IMR-90 (cell line): ENCODE measurements at regions not wholly inside any gene's neighbourhood (a gene's known extent, or its start where the extent isn't known, plus 50 kb on each side); places are given as distances from the start of the nearest gene placed in this dataset.

Experiments used
- ATAC-seq: fragments of 200-7000 bp; cut with Tn5 transposase; 2 replicates; pipeline ENCODE4 v1.9.1; 2020; ENCODE audit warnings: low read depth, mild to moderate bottlenecking, moderate library complexity
- BruUV-seq: library from RNA; stranded (reverse); fragments of 400-500 nt; replicated peaks from 2 replicates; lab custom pipeline; 2021; lab: Mats Ljungman, UMichigan
- CTCF ChIA-PET: fragments of 300-600 bp; formaldehyde crosslinking; extraction: SDS; loops from one replicate; lab custom pipeline; 2021; ENCODE audit warnings: antibody characterized with exemption; lab: Yijun Ruan, JAX
- POLR2A ChIA-PET: fragments of 300-600 bp; sonication (Branson Sonifier 250); formaldehyde crosslinking; loops from one replicate; lab custom pipeline; 2022; ENCODE audit warnings: antibody characterized with exemption; ENCODE audit not compliant: unreplicated experiment; lab: Charles Lee
- DNase-seq: peaks from one replicate; pipeline ENCODE4 v3.0.0; 2013
- H2AFZ ChIP-seq: replicated peaks from 2 replicates; pipeline ENCODE3; 2013; ENCODE audit warnings: low read length, mild to moderate bottlenecking; ENCODE audit not compliant: poor library complexity
- H2AK5ac ChIP-seq: 2 replicates; pipeline ENCODE4 v1.6.1; 2013; ENCODE audit warnings: low read depth, low read length, inconsistent platforms
- H2AK9ac ChIP-seq: replicated peaks from 2 replicates; pipeline ENCODE3; 2013; ENCODE audit warnings: mild to moderate bottlenecking, low read depth, low read length, moderate library complexity; ENCODE audit not compliant: poor library complexity
- H2BK120ac ChIP-seq: 2 replicates; pipeline ENCODE4 v1.6.1; 2013; ENCODE audit warnings: low read depth, low read length, inconsistent platforms
- H2BK15ac ChIP-seq: 3 replicates; pipeline ENCODE4 v1.6.1; 2013; ENCODE audit warnings: low read depth, low read length, inconsistent platforms
- H2BK20ac ChIP-seq: 2 replicates; pipeline ENCODE4 v1.6.1; 2013; ENCODE audit warnings: low read depth, mild to moderate bottlenecking, inconsistent platforms, low read length, moderate library complexity
- H2BK5ac ChIP-seq: 2 replicates; pipeline ENCODE4 v1.6.1; 2013; ENCODE audit warnings: mild to moderate bottlenecking, low read depth, low read length, inconsistent platforms; ENCODE audit not compliant: poor library complexity, severe bottlenecking
- H3K14ac ChIP-seq: replicated peaks from 2 replicates; pipeline ENCODE4 v1.6.1; 2013; ENCODE audit warnings: low read depth, low read length, inconsistent platforms
- H3K18ac ChIP-seq: 2 replicates; pipeline ENCODE4 v1.6.1; 2013; ENCODE audit warnings: low read depth, low read length, control low read depth
- H3K23ac ChIP-seq: 2 replicates; pipeline ENCODE4 v1.6.1; 2013; ENCODE audit warnings: low read depth, low read length, inconsistent platforms
- H3K27ac ChIP-seq: 2 replicates; pipeline ENCODE4 v1.5.1; 2013; ENCODE audit warnings: mild to moderate bottlenecking, control low read depth, low read length; ENCODE audit not compliant: insufficient read depth
- H3K27me3 ChIP-seq: 2 replicates; pipeline ENCODE4 v1.6.1; 2013; ENCODE audit warnings: low read length; ENCODE audit not compliant: control insufficient read depth, insufficient read depth
- H3K36me3 ChIP-seq: 2 replicates; pipeline ENCODE4 v1.6.1; 2013; ENCODE audit warnings: low read length, mixed read lengths; ENCODE audit not compliant: control insufficient read depth, insufficient read depth
- H3K4ac ChIP-seq: 2 replicates; pipeline ENCODE4 v1.6.1; 2013; ENCODE audit warnings: low read depth, low read length, inconsistent platforms
- H3K4me1 ChIP-seq: 2 replicates; pipeline ENCODE4 v1.6.1; 2013; ENCODE audit warnings: low read length, mixed read lengths; ENCODE audit not compliant: control insufficient read depth, insufficient read depth
- H3K4me2 ChIP-seq: 2 replicates; pipeline ENCODE4 v1.6.1; 2013; ENCODE audit warnings: low read depth, mild to moderate bottlenecking, control low read depth, low read length, moderate library complexity
- H3K4me3 ChIP-seq: 2 replicates; pipeline ENCODE4 v1.5.1; 2013; ENCODE audit warnings: low read depth, mild to moderate bottlenecking, control low read depth, low read length, moderate library complexity; ENCODE audit not compliant: insufficient read depth
- H3K56ac ChIP-seq: 2 replicates; pipeline ENCODE4 v1.6.1; 2013; ENCODE audit warnings: low read length, inconsistent platforms; ENCODE audit not compliant: insufficient read depth; ENCODE audit errors: extremely low read depth
- H3K79me1 ChIP-seq, 2 experiments: 2 replicates each; pipeline ENCODE4 v1.6.1; 2013; ENCODE audit warnings: low read length in 2 of 2, inconsistent platforms in 1 of 2, low read depth in 1 of 2
- H3K9ac ChIP-seq: 2 replicates; pipeline ENCODE4 v1.6.1; 2013; ENCODE audit warnings: low read depth, low read length, control low read depth
- H3K9me1 ChIP-seq: 2 replicates; pipeline ENCODE4 v1.6.1; 2013; ENCODE audit warnings: low read length, inconsistent platforms; ENCODE audit not compliant: insufficient read depth
- H3K9me3 ChIP-seq: 2 replicates; pipeline ENCODE4 v1.6.1; 2013; ENCODE audit warnings: low read length; ENCODE audit not compliant: control insufficient read depth, insufficient read depth
- H4K20me1 ChIP-seq: 2 replicates; pipeline ENCODE4 v1.6.1; 2013; ENCODE audit warnings: low read length, inconsistent platforms; ENCODE audit not compliant: insufficient read depth
- H4K5ac ChIP-seq: 2 replicates; pipeline ENCODE4 v1.6.1; 2013; ENCODE audit warnings: mild to moderate bottlenecking, low read depth, low read length, control low read depth
- H4K8ac ChIP-seq, 2 experiments: 2 replicates each; pipeline ENCODE4 v1.6.1; 2013; ENCODE audit warnings: low read depth in 2 of 2, low read length in 2 of 2, control low read depth in 1 of 2, inconsistent platforms in 1 of 2
- H4K91ac ChIP-seq: 2 replicates; pipeline ENCODE4 v1.6.1; 2013; ENCODE audit warnings: low read depth, low read length, inconsistent platforms; ENCODE audit not compliant: insufficient read depth
- BHLHE40 ChIP-seq: fragments of 150-350 bp; IDR thresholded peaks from 2 replicates; pipeline ENCODE4 v1.6.1; 2016; ENCODE audit warnings: mild to moderate bottlenecking, low read depth, low read length
- CEBPB ChIP-seq: IDR thresholded peaks from 2 replicates; pipeline ENCODE4 v1.6.1; 2012; ENCODE audit warnings: low read depth, low read length, improper control_type of control experiment
- CHD1 ChIP-seq: IDR thresholded peaks from 2 replicates; pipeline ENCODE4 v1.6.1; 2012; ENCODE audit warnings: low read depth, low read length, improper control_type of control experiment
- FOS ChIP-seq: fragments of 150-350 bp; IDR thresholded peaks from 2 replicates; pipeline ENCODE4 v1.6.1; 2016; ENCODE audit warnings: low read depth, low read length
- MAFK ChIP-seq: IDR thresholded peaks from 2 replicates; pipeline ENCODE4 v1.6.1; 2012; ENCODE audit warnings: low read depth, low read length, improper control_type of control experiment
- MAZ ChIP-seq: IDR thresholded peaks from 2 replicates; pipeline ENCODE4 v1.6.1; 2012; ENCODE audit warnings: low read depth, mild to moderate bottlenecking, low read length, improper control_type of control experiment, moderate library complexity, borderline replicate concordance
- MXI1 ChIP-seq: IDR thresholded peaks from 2 replicates; pipeline ENCODE4 v1.6.1; 2012; ENCODE audit warnings: low read depth, mild to moderate bottlenecking, low read length, moderate library complexity, borderline replicate concordance
- NFE2L2 ChIP-seq: fragments of 150-350 bp; IDR thresholded peaks from 2 replicates; pipeline ENCODE4 v1.6.1; 2016; ENCODE audit warnings: low read depth, mild to moderate bottlenecking, low read length
- POLR2A ChIP-seq: IDR thresholded peaks from 2 replicates; pipeline ENCODE4 v1.6.1; 2012; ENCODE audit warnings: mild to moderate bottlenecking, low read depth, low read length
- RAD21 ChIP-seq: IDR thresholded peaks from 2 replicates; pipeline ENCODE4 v1.6.1; 2012; ENCODE audit warnings: low read length, improper control_type of control experiment
- RCOR1 ChIP-seq: IDR thresholded peaks from 2 replicates; pipeline ENCODE4 v1.6.1; 2012; ENCODE audit warnings: mild to moderate bottlenecking, low read length, improper control_type of control experiment; ENCODE audit not compliant: insufficient replicate concordance
- RFX5 ChIP-seq: IDR thresholded peaks from 2 replicates; pipeline ENCODE4 v1.8.0; 2012; ENCODE audit warnings: low read depth, mild to moderate bottlenecking, low read length, moderate library complexity
- SMC3 ChIP-seq: fragments of 150-350 bp; IDR thresholded peaks from 2 replicates; pipeline ENCODE4 v1.6.1; 2016; ENCODE audit warnings: low read depth, mild to moderate bottlenecking, antibody characterized with exemption, low read length, moderate library complexity
- WGBS, 2 experiments: methylation state at CpG; one replicate each; pipeline versions ENCODE4 v1.1.5 to v1.1.7; 2013; ENCODE audit warnings: missing lambda C conversion rate in 2 of 2; ENCODE audit not compliant: insufficient read length in 1 of 2; ENCODE audit errors: extremely low coverage in 2 of 2; 5-methylcytosine and 5-hydroxymethylcytosine counted together
- dilution Hi-C: fragments of 300-500 bp; cut with HindIII; formaldehyde crosslinking; loops from one replicate; pipeline ENCODE4 v1.14.3; 2018; ENCODE audit warnings: low sequenced_read_pairs; ENCODE audit not compliant: unreplicated experiment
- in situ Hi-C: fragments of 300-500 bp; cut with MboI; formaldehyde crosslinking; loops from 3 replicates; pipeline ENCODE4 v1.14.3; 2019; ENCODE audit warnings: low sequenced_read_pairs, inconsistent platforms, mixed read lengths
- intact Hi-C: fragments of 100-400 bp; cut with micrococcal nuclease; formaldehyde crosslinking; loops from 2 replicates; pipeline ENCODE4 v1.10.0; 2022

- H3K4me2 ChIP-seq: no peak overlapping the region
- H3K9me1 ChIP-seq: no peaks in the 10 kb centered on the region
- H4K5ac ChIP-seq: no peak overlapping the region
- BruUV-seq: no TSS peak
- no peaks in the 10 kb centered on the region for H3K27me3 ChIP-seq
- H2AK5ac ChIP-seq: no peak overlapping the region
- H3K79me1 ChIP-seq: no peaks in the 10 kb centered on the region
- ATAC-seq: no peak
- no peak overlapping the region for H2AFZ ChIP-seq
- dilution Hi-C loops (no loop called here), intact Hi-C loops (loop anchor here (10.0 kb wide), 1 partner anchor 1064 kb away; no protein-coding TSS in a partner anchor), in situ Hi-C loops (no loop called here)
- no peaks in the 10 kb centered on the region for H4K20me1 ChIP-seq
- TF ChIP-seq CEBPB (no peak), NFE2L2 (no peak), MAFK (no peak), RCOR1 (no peak), RFX5 (no peak), MAZ (no peak), CHD1 (no peak), MXI1 (no peak), RAD21 (no peak), SMC3 (no peak), FOS (no peak), BHLHE40 (no peak), POLR2A (no peak)
- 95% methylated on average over 2 of the region's 7 CpGs; no CpG with 5 or more reads in 1 of the 2 experiments for WGBS, 2 experiments
- H3K4ac ChIP-seq: no peak overlapping the region
- H3K36me3 ChIP-seq: no peaks in the 10 kb centered on the region
- H2AK9ac ChIP-seq: no peak overlapping the region
- H3K18ac ChIP-seq: no peak overlapping the region
- no peak overlapping the region for H3K27ac ChIP-seq
- no peak overlapping the region for H2BK20ac ChIP-seq
- no peak overlapping the region for H3K4me3 ChIP-seq
- no peak for DNase-seq
- no peak overlapping the region for H3K14ac ChIP-seq
- ChIA-PET CTCF (no interaction called here), POLR2A (no interaction called here)
- H2BK15ac ChIP-seq: no peak overlapping the region
- no peak overlapping the region for H3K9ac ChIP-seq
- no peak overlapping the region for H2BK5ac ChIP-seq
- no peak overlapping the region for H4K91ac ChIP-seq
- H4K8ac ChIP-seq: no peak overlapping the region
- H3K9me3 ChIP-seq: no peaks in the 10 kb centered on the region
- H3K56ac ChIP-seq: no peak overlapping the region
- H2BK120ac ChIP-seq: no peak overlapping the region
- no peaks in the 10 kb centered on the region for H3K4me1 ChIP-seq
- no peak overlapping the region for H3K23ac ChIP-seq
These were observed 129.2 kb upstream of the MAN2A1 start for GRCh38 chr5:109560554-109560953.
